NT2/D1 (cell line): ENCODE measurements at regions not wholly inside any gene's neighbourhood (a gene's known extent, or its start where the extent isn't known, plus 50 kb on each side); places are given as distances from the start of the nearest gene placed in this dataset.

Source experiments
- SUZ12 ChIP-seq: IDR thresholded peaks from 2 replicates; pipeline ENCODE4 v1.6.1; 2011; ENCODE audit not compliant: insufficient read length, insufficient read depth; ENCODE audit errors: extremely low read depth
- YY1 ChIP-seq: IDR thresholded peaks from 2 replicates; pipeline ENCODE4 v1.6.1; 2011; ENCODE audit not compliant: insufficient read length, insufficient read depth
- ZNF274 ChIP-seq: IDR thresholded peaks from 2 replicates; pipeline ENCODE4 v1.6.1; 2011; ENCODE audit warnings: mild to moderate bottlenecking, low read depth, low read length

GRCh38 chr11:119935349-119935925 lies 202.5 kb downstream of the TRIM29 start:
- TF ChIP-seq ZNF274, result no peak
- no peak for TF ChIP-seq YY1
- TF ChIP-seq SUZ12, result no peak
